ENCODE measurements at regions not wholly inside any gene's neighbourhood (a gene's known extent, or its start where the extent isn't known, plus 50 kb on each side); places are given as distances from the start of the nearest gene placed in this dataset.

DNA sequence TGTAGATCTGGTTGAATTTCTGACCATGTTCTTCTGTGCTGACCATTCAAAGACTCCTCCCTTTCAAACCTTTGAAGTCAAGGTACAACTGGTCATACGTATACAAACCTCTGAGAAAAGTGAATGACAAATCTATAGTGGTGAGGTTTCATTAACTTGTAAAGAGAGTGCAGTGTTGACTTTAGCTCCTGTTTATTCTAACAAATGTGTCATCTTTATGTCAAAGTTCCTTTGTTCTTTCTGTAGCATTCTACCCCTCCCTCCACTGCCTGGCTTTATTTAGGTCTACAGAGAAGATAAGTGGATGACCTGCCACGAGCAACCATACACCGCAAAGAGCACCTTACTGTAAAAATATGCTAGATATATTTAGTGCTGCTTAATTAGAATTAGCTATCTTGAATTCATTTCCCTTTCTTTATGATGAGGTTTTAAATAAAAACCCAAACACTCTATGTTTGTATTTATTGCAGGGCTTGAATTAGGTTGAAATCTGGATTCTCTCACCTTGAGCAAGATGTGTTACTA, 520.0 kb upstream of the CDH11 start:
- no TSS peak for BruUV-seq (replicated peaks)
- Histone ChIP-seq H4K20me1 (ENCODE audit: insufficient read depth, low read length) (no peaks in the 10 kb centered on the region), H2BK120ac (ENCODE audit: low read depth, low read length) (no peak overlapping the region), H3K9me1 (ENCODE audit: insufficient read depth, low read length) (no peaks in the 10 kb centered on the region), H3K56ac (ENCODE audit: extremely low read depth, insufficient read depth, low read length) (no peak overlapping the region), H3K4ac (ENCODE audit: low read depth, low read length) (no peak overlapping the region), H3K36me3 (ENCODE audit: control insufficient read depth, insufficient read depth, low read length) (no peaks in the 10 kb centered on the region), H4K8ac (ENCODE audit: low read depth in 2 of 2, low read length in 2 of 2) (no peak overlapping the region), H4K91ac (ENCODE audit: insufficient read depth, low read depth, low read length) (no peak overlapping the region), H2AFZ (replicated peaks; ENCODE audit: low read length, poor library complexity) (no peak overlapping the region), H3K4me2 (ENCODE audit: low read depth, low read length) (no peak overlapping the region), H3K14ac (replicated peaks; ENCODE audit: low read depth, low read length) (no peak overlapping the region), H3K27ac (ENCODE audit: insufficient read depth, low read length) (no peak overlapping the region), H3K4me3 (ENCODE audit: insufficient read depth, low read depth, low read length) (no peak overlapping the region), H3K79me1 (ENCODE audit: low read depth in 1 of 2, low read length in 2 of 2) (no peaks in the 10 kb centered on the region), H2BK15ac (ENCODE audit: low read depth, low read length) (no peak overlapping the region), H2BK20ac (ENCODE audit: low read depth, low read length) (no peak overlapping the region), H2AK9ac (replicated peaks; ENCODE audit: low read depth, low read length, poor library complexity) (no peak overlapping the region), H2BK5ac (ENCODE audit: low read depth, low read length, poor library complexity, severe bottlenecking) (no peak overlapping the region), H3K18ac (ENCODE audit: low read depth, low read length) (no peak overlapping the region), H4K5ac (ENCODE audit: low read depth, low read length) (no peak overlapping the region), H2AK5ac (ENCODE audit: low read depth, low read length) (no peak overlapping the region), H3K23ac (ENCODE audit: low read depth, low read length) (no peak overlapping the region), H3K9me3 (ENCODE audit: control insufficient read depth, insufficient read depth, low read length) (no peaks in the 10 kb centered on the region), H3K9ac (ENCODE audit: low read depth, low read length) (no peak overlapping the region), H3K4me1 (ENCODE audit: control insufficient read depth, insufficient read depth, low read length) (no peaks in the 10 kb centered on the region), H3K27me3 (ENCODE audit: control insufficient read depth, insufficient read depth, low read length) (peaks cover 7% of the 10 kb centered on the region)
- ATAC-seq (ENCODE audit: low read depth) (no peak), DNase-seq (no peak)
- intact Hi-C loops (cut with micrococcal nuclease) (no loop called here), dilution Hi-C loops (cut with HindIII; ENCODE audit: low sequenced_read_pairs, unreplicated experiment) (no loop called here), in situ Hi-C loops (cut with MboI; ENCODE audit: low sequenced_read_pairs) (no loop called here)
- no peak for TF ChIP-seq FOS (IDR thresholded peaks at IDR 0.05; ENCODE audit: low read depth, low read length)
- no peak for TF ChIP-seq SMC3 (IDR thresholded peaks at IDR 0.05; ENCODE audit: low read depth, low read length)
- TF ChIP-seq CHD1 (IDR thresholded peaks at IDR 0.05; ENCODE audit: low read depth, low read length): no peak
- no peak for TF ChIP-seq CEBPB (IDR thresholded peaks at IDR 0.05; ENCODE audit: low read depth, low read length)
- TF ChIP-seq, protein P1, sequence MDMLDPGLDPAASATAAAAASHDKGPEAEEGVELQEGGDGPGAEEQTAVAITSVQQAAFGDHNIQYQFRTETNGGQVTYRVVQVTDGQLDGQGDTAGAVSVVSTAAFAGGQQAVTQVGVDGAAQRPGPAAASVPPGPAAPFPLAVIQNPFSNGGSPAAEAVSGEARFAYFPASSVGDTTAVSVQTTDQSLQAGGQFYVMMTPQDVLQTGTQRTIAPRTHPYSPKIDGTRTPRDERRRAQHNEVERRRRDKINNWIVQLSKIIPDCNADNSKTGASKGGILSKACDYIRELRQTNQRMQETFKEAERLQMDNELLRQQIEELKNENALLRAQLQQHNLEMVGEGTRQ (IDR thresholded peaks at IDR 0.05; ENCODE audit: low read depth, low read length): no peak
- TF ChIP-seq NFE2L2 (IDR thresholded peaks at IDR 0.05; ENCODE audit: low read depth, low read length): no peak
- TF ChIP-seq MAFK (IDR thresholded peaks at IDR 0.05; ENCODE audit: low read depth, low read length): no peak
- TF ChIP-seq, protein P2, sequence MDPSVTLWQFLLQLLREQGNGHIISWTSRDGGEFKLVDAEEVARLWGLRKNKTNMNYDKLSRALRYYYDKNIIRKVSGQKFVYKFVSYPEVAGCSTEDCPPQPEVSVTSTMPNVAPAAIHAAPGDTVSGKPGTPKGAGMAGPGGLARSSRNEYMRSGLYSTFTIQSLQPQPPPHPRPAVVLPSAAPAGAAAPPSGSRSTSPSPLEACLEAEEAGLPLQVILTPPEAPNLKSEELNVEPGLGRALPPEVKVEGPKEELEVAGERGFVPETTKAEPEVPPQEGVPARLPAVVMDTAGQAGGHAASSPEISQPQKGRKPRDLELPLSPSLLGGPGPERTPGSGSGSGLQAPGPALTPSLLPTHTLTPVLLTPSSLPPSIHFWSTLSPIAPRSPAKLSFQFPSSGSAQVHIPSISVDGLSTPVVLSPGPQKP (IDR thresholded peaks at IDR 0.05; ENCODE audit: borderline replicate concordance, low read depth, low read length): no peak
- no peak for TF ChIP-seq MXI1 (IDR thresholded peaks at IDR 0.05; ENCODE audit: borderline replicate concordance, low read depth, low read length)
- TF ChIP-seq, protein P3, sequence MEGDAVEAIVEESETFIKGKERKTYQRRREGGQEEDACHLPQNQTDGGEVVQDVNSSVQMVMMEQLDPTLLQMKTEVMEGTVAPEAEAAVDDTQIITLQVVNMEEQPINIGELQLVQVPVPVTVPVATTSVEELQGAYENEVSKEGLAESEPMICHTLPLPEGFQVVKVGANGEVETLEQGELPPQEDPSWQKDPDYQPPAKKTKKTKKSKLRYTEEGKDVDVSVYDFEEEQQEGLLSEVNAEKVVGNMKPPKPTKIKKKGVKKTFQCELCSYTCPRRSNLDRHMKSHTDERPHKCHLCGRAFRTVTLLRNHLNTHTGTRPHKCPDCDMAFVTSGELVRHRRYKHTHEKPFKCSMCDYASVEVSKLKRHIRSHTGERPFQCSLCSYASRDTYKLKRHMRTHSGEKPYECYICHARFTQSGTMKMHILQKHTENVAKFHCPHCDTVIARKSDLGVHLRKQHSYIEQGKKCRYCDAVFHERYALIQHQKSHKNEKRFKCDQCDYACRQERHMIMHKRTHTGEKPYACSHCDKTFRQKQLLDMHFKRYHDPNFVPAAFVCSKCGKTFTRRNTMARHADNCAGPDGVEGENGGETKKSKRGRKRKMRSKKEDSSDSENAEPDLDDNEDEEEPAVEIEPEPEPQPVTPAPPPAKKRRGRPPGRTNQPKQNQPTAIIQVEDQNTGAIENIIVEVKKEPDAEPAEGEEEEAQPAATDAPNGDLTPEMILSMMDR (conservative IDR thresholded peaks at IDR 0.05; ENCODE audit: low read depth, low read length): no peak
- no peak for TF ChIP-seq POLR2A (IDR thresholded peaks at IDR 0.05; ENCODE audit: low read depth, low read length)
- no peak for TF ChIP-seq MAZ (IDR thresholded peaks at IDR 0.05; ENCODE audit: borderline replicate concordance, low read depth, low read length)
- TF ChIP-seq RFX5 (IDR thresholded peaks at IDR 0.05; ENCODE audit: low read depth, low read length): no peak
- TF ChIP-seq RCOR1 (IDR thresholded peaks at IDR 0.05; ENCODE audit: insufficient replicate concordance, low read length): no peak
- no peak for TF ChIP-seq RAD21 (IDR thresholded peaks at IDR 0.05; ENCODE audit: low read length)
- TF ChIP-seq BHLHE40 (IDR thresholded peaks at IDR 0.05; ENCODE audit: low read depth, low read length): no peak
- POLR2A ChIA-PET (ENCODE audit: unreplicated experiment): no interaction called here
- CTCF ChIA-PET: no interaction called here
- no CpG with 5 or more reads among the region's 3 CpGs for WGBS, 2 experiments (ENCODE audit: extremely low coverage in 2 of 2, insufficient read length in 1 of 2)
